Trophoblast cell (in vitro differentiated cells and primary cell): ENCODE measurements at regions not wholly inside any gene's neighbourhood (a gene's known extent, or its start where the extent isn't known, plus 50 kb on each side); places are given as distances from the start of the nearest gene placed in this dataset.
"Not testable (repeated sequence)": the region's sequence is repeated elsewhere in the genome, so short reads cannot be mapped to it uniquely, and the experiment has no call there.

Experiments used
- DNase-seq, 2 donors: peaks; one replicate each; pipeline ENCODE4 v3.0.0-alpha.2; 2016
- H2AFZ ChIP-seq: 2 replicates; pipeline ENCODE4 v1.6.1; 2013; ENCODE audit warnings: low read length, moderate library complexity, mild to moderate bottlenecking; ENCODE audit not compliant: insufficient read depth, poor library complexity
- H2AK5ac ChIP-seq: 2 replicates; pipeline ENCODE4 v1.6.1; 2013; ENCODE audit warnings: mild to moderate bottlenecking, low read length
- H2BK120ac ChIP-seq: 2 replicates; pipeline ENCODE4 v1.6.1; 2013; ENCODE audit warnings: low read length, mild to moderate bottlenecking, moderate library complexity; ENCODE audit not compliant: insufficient read depth, poor library complexity
- H2BK12ac ChIP-seq: 2 replicates; pipeline ENCODE4 v1.6.1; 2013; ENCODE audit warnings: mild to moderate bottlenecking, low read length, moderate library complexity
- H2BK5ac ChIP-seq: 2 replicates; pipeline ENCODE4 v1.6.1; 2013; ENCODE audit warnings: low read length, low read depth, moderate library complexity, mild to moderate bottlenecking; ENCODE audit not compliant: poor library complexity
- H3K14ac ChIP-seq: 2 replicates; pipeline ENCODE4 v1.6.1; 2013; ENCODE audit warnings: mild to moderate bottlenecking, low read length
- H3K18ac ChIP-seq: 2 replicates; pipeline ENCODE4 v1.6.1; 2013; ENCODE audit warnings: mild to moderate bottlenecking, low read length
- H3K23ac ChIP-seq: 2 replicates; pipeline ENCODE4 v1.6.1; 2013; ENCODE audit warnings: low read length
- H3K27ac ChIP-seq: 2 replicates; pipeline ENCODE4 v1.5.1; 2013; ENCODE audit warnings: low read depth, mild to moderate bottlenecking, inconsistent platforms, low read length, moderate library complexity
- H3K27me3 ChIP-seq: 2 replicates; pipeline ENCODE4 v1.6.1; 2013; ENCODE audit warnings: inconsistent platforms, mild to moderate bottlenecking, low read length, moderate library complexity; ENCODE audit not compliant: insufficient read depth
- H3K36me3 ChIP-seq, 2 experiments: 1 replicate in 1 of 2; 2 replicates in 1 of 2; pipeline ENCODE4 v1.6.1; 2013; ENCODE audit warnings: low read length in 2 of 2, mild to moderate bottlenecking in 2 of 2, moderate library complexity in 1 of 2; ENCODE audit not compliant: insufficient read depth in 2 of 2, control insufficient read depth in 1 of 2
- H3K4ac ChIP-seq: 2 replicates; pipeline ENCODE4 v1.6.1; 2013; ENCODE audit warnings: low read depth, mild to moderate bottlenecking, low read length, moderate library complexity
- H3K4me1 ChIP-seq, 2 experiments: 1 replicate in 1 of 2; 2 replicates in 1 of 2; pipeline ENCODE4 v1.6.1; 2013; ENCODE audit warnings: low read length in 2 of 2, mild to moderate bottlenecking in 2 of 2, moderate library complexity in 1 of 2; ENCODE audit not compliant: insufficient read depth in 2 of 2, control insufficient read depth in 1 of 2
- H3K4me2 ChIP-seq: 2 replicates; pipeline ENCODE4 v1.6.1; 2013; ENCODE audit warnings: inconsistent platforms, mild to moderate bottlenecking, low read length, moderate library complexity
- H3K4me3 ChIP-seq: 2 replicates; pipeline ENCODE4 v1.5.1; 2013; ENCODE audit warnings: mild to moderate bottlenecking, low read depth, low read length, inconsistent platforms
- H3K79me1 ChIP-seq: one replicate; pipeline ENCODE4 v1.6.1; 2013; ENCODE audit warnings: low read length
- H3K79me2 ChIP-seq: 2 replicates; pipeline ENCODE4 v1.6.1; 2013; ENCODE audit warnings: low read length, mild to moderate bottlenecking; ENCODE audit not compliant: control insufficient read depth, insufficient read depth, poor library complexity
- H3K9ac ChIP-seq: 2 replicates; pipeline ENCODE4 v1.6.1; 2013; ENCODE audit warnings: mild to moderate bottlenecking, low read length
- H3K9me3 ChIP-seq: 2 replicates; pipeline ENCODE4 v1.6.1; 2013; ENCODE audit warnings: low read depth, mild to moderate bottlenecking, control low read depth, inconsistent platforms, low read length; ENCODE audit not compliant: insufficient read depth
- H4K12ac ChIP-seq: 2 replicates; pipeline ENCODE4 v1.6.1; 2013; ENCODE audit warnings: low read depth, mild to moderate bottlenecking, low read length, moderate library complexity
- H4K8ac ChIP-seq: 2 replicates; pipeline ENCODE4 v1.6.1; 2013; ENCODE audit warnings: low read depth, mild to moderate bottlenecking, low read length, moderate library complexity
- H4K91ac ChIP-seq: one replicate; pipeline ENCODE4 v1.6.1; 2013; ENCODE audit warnings: low read depth, mild to moderate bottlenecking, low read length, moderate library complexity
- WGBS: extraction: QIAGEN DNeasy Blood & Tissue Kit; methylation state at CpG from one replicate; pipeline ENCODE4 v1.1.7; 2013; ENCODE audit warnings: missing lambda C conversion rate; ENCODE audit not compliant: insufficient read length, insufficient coverage; ENCODE audit errors: extremely low coverage; 5-methylcytosine and 5-hydroxymethylcytosine counted together

DNA sequence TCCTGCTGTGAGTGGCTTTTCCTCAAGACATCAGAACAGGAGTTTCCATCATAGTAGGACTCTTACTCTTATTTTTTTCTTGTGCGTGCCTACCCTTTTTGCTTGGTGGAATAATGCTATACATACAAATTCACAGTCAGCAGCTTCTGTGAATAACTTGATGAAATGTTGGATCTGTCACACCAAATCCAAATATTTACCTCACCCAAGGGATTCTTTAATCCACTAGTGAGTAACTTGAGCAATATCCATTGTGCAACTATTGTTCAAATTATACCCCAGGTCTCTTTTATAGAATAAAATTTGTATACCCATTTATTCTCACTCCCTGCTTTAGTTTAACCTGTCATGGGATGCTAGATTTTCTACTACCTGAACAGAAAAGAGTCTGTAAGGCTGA lies 1078.3 kb upstream of the EDIL3 start:
- Histone ChIP-seq H3K27ac (no peak overlapping the region), H3K79me1 (no peaks in the 10 kb centered on the region), H3K4me1 (no peaks in the 10 kb centered on the region), H2BK120ac (no peak overlapping the region), H3K23ac (no peak overlapping the region), H4K12ac (no peak overlapping the region), H3K9ac (no peak overlapping the region), H2AK5ac (no peak overlapping the region), H3K4me3 (no peak overlapping the region), H4K8ac (no peak overlapping the region), H3K9me3 (peaks cover 5% of the 10 kb centered on the region), H3K4me2 (no peak overlapping the region), H2BK5ac (no peak overlapping the region), H3K4ac (no peak overlapping the region), H4K91ac (no peak overlapping the region), H3K18ac (no peak overlapping the region), H2AFZ (no peak overlapping the region), H3K36me3 (no peaks in the 10 kb centered on the region), H3K14ac (no peak overlapping the region), H3K27me3 (no peaks in the 10 kb centered on the region), H2BK12ac (no peak overlapping the region), H3K79me2 (no peaks in the 10 kb centered on the region)
- no peak for DNase-seq
- WGBS: no CpG with 5 or more reads among the region's 1 CpG

DNA sequence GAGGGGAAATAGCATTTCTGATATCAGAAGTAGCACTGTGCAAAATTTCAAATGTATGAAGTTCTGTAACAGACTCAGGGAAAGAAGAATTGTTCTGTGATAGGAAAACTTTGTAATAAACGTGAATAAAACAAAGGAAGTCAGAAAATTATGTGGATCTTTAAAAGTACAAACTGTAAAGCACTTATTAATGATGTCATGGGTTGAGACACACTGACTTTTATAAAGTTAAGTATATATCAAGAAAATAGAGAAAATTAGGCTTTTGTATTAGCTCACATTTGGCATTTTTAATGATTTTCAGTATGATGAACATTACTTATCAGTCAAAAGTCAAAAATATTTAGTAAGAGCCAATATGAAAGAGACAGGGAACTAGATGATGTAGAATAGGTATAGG lies 1081.7 kb upstream of the EDIL3 start:
- Histone ChIP-seq H3K36me3 (no peaks in the 10 kb centered on the region), H3K4me1 (no peaks in the 10 kb centered on the region), H3K9ac (no peak overlapping the region), H3K27ac (no peak overlapping the region), H4K12ac (no peak overlapping the region), H2BK12ac (no peak overlapping the region), H3K27me3 (no peaks in the 10 kb centered on the region), H3K4me3 (no peak overlapping the region), H3K14ac (no peak overlapping the region), H3K79me1 (no peaks in the 10 kb centered on the region), H3K79me2 (no peaks in the 10 kb centered on the region), H2BK5ac (no peak overlapping the region), H3K9me3 (no peaks in the 10 kb centered on the region), H3K4ac (no peak overlapping the region), H3K4me2 (no peak overlapping the region), H4K91ac (no peak overlapping the region), H3K23ac (no peak overlapping the region), H2BK120ac (no peak overlapping the region), H4K8ac (no peak overlapping the region), H2AK5ac (no peak overlapping the region), H3K18ac (no peak overlapping the region), H2AFZ (no peak overlapping the region)
- no CpG with 5 or more reads among the region's 1 CpG for whole genome bisulfite sequencing
- DNase-seq: no peak

DNA sequence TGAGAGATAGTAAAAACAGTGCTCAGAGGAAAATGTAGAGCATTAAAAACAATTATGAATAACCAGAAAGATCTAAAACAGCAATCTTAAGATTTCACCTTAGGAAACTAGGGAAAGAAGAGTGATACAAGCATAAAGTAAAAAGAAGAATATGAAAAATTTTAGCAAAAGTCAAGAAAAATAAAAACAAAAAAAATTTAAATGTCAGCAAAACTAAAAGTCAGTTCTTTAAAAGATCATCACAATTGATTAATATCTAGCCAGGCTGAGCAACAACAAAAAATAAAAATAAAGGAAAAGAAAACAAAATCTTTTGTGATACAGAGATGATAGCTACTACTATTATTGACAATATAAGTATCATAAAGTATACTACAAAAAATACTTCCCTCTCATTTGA lies 1088.1 kb upstream of the EDIL3 start:
- Histone ChIP-seq H2AFZ (no peak overlapping the region), H4K91ac (no peak overlapping the region), H3K27ac (no peak overlapping the region), H2AK5ac (no peak overlapping the region), H4K12ac (no peak overlapping the region), H4K8ac (no peak overlapping the region), H3K36me3 (no peaks in the 10 kb centered on the region), H3K18ac (no peak overlapping the region), H3K4ac (no peak overlapping the region), H3K14ac (no peak overlapping the region), H3K79me1 (no peaks in the 10 kb centered on the region), H2BK120ac (no peak overlapping the region), H2BK12ac (no peak overlapping the region), H3K9ac (no peak overlapping the region), H3K79me2 (no peaks in the 10 kb centered on the region), H3K4me1 (no peaks in the 10 kb centered on the region), H3K9me3 (no peaks in the 10 kb centered on the region), H3K4me3 (no peak overlapping the region), H3K4me2 (no peak overlapping the region), H3K23ac (no peak overlapping the region), H2BK5ac (no peak overlapping the region), H3K27me3 (no peaks in the 10 kb centered on the region)
- no peak for DNase-seq

DNA sequence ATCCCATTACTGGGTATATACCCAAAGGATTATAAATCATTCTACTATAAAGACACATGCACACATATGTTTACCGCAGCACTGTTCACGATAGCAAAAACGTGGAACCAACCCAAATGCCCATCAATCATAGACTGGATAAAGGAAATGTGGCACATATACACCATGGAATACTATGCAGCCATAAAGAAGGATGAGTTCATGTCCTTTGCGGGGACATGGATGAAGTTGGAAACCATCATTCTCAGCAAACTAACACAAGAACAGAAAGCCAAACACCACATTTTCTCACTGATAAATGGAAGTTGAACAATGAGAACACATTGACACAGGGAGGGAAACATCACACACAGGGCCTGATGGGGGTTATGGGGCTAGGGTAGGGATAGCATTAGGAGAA lies 1090.5 kb upstream of the EDIL3 start:
- not testable (repeated sequence) for H3K79me1 ChIP-seq, H3K4me2 ChIP-seq, H2AK5ac ChIP-seq, H3K23ac ChIP-seq, H2BK120ac ChIP-seq, H3K36me3 ChIP-seq, H3K9me3 ChIP-seq, H3K9ac ChIP-seq, H2BK5ac ChIP-seq, H2AFZ ChIP-seq, H3K14ac ChIP-seq, DNase-seq, H3K79me2 ChIP-seq, H4K12ac ChIP-seq, H3K27ac ChIP-seq, H3K4ac ChIP-seq, H3K18ac ChIP-seq, H2BK12ac ChIP-seq, H3K27me3 ChIP-seq, H4K8ac ChIP-seq, H4K91ac ChIP-seq, H3K4me3 ChIP-seq, H3K4me1 ChIP-seq
- WGBS: no CpG with 5 or more reads among the region's 4 CpGs

DNA sequence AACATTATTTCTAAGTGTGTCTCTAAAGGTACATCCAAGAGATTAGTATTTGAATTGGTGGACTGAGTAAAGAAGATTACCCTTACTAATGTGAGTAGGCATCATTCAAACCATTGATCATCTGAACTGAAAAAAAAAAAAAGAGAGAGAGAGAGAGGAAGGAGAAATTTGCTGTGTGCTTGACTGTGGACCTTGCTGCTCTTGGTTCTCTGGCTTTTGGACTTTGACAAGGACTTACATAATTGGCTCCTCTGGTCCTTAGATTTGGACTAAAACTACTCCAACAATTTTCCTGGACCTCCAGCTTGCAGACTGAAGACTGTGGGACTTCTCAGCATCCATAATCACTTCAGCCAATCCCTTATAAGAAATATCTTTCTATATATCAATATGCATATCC lies 1091.9 kb upstream of the EDIL3 start:
- Histone ChIP-seq H3K27ac (no peak overlapping the region), H3K9ac (no peak overlapping the region), H2BK120ac (no peak overlapping the region), H2AK5ac (no peak overlapping the region), H3K36me3 (no peaks in the 10 kb centered on the region), H3K79me1 (no peaks in the 10 kb centered on the region), H3K4ac (no peak overlapping the region), H2BK12ac (no peak overlapping the region), H4K8ac (no peak overlapping the region), H3K9me3 (no peaks in the 10 kb centered on the region), H3K27me3 (no peaks in the 10 kb centered on the region), H2AFZ (no peak overlapping the region), H4K91ac (no peak overlapping the region), H3K14ac (no peak overlapping the region), H2BK5ac (no peak overlapping the region), H3K23ac (no peak overlapping the region), H3K4me3 (no peak overlapping the region), H3K4me2 (no peak overlapping the region), H3K4me1 (no peaks in the 10 kb centered on the region), H3K18ac (no peak overlapping the region), H3K79me2 (no peaks in the 10 kb centered on the region), H4K12ac (no peak overlapping the region)
- DNase-seq: no peak
